ENCODE measurements at regions not wholly inside any gene's neighbourhood (a gene's known extent, or its start where the extent isn't known, plus 50 kb on each side); places are given as distances from the start of the nearest gene placed in this dataset.

GRCh38 chr3:73783811-73784210, 159.1 kb upstream of the PDZRN3 start:
- no peak for DNase-seq

- no peak for DNase-seq
Measured at GRCh38 chr3:73781541-73781940, 156.8 kb upstream of the PDZRN3 start.

GRCh38 chr3:73774645-73775044, 149.9 kb upstream of the PDZRN3 start:
- no peak for DNase-seq

GRCh38 chr3:73773233-73773632, 148.5 kb upstream of the PDZRN3 start:
- DNase-seq = no peak

- no peak for DNase-seq
Measured at GRCh38 chr3:73772076-73772886, 147.5 kb upstream of the PDZRN3 start.

GRCh38 chr3:73768524-73769308, 144.0 kb upstream of the PDZRN3 start:
- no peak for DNase-seq

GRCh38 chr3:73766599-73767381, 142.0 kb upstream of the PDZRN3 start:
- no peak for DNase-seq

- no peak for DNase-seq
Measured at GRCh38 chr3:73765878-73766545, 141.3 kb upstream of the PDZRN3 start.

GRCh38 chr3:73762855-73763254, 138.1 kb upstream of the PDZRN3 start:
- no peak for DNase-seq

- no peak for DNase-seq
Measured at GRCh38 chr3:73759297-73759711, 134.6 kb upstream of the PDZRN3 start.

- no peak for DNase-seq
Measured at GRCh38 chr3:73757536-73757935, 132.8 kb upstream of the PDZRN3 start.

- no peak for DNase-seq
Measured at GRCh38 chr3:73753985-73754384, 129.2 kb upstream of the PDZRN3 start.

GRCh38 chr3:73752338-73752737, 127.6 kb upstream of the PDZRN3 start:
- DNase-seq = no peak

- DNase-seq = no peak
Measured at GRCh38 chr3:73746623-73747022, 121.9 kb upstream of the PDZRN3 start.

- DNase-seq = no peak
Measured at GRCh38 chr3:73745526-73746191, 120.9 kb upstream of the PDZRN3 start.

GRCh38 chr3:73743551-73743950, 118.8 kb upstream of the PDZRN3 start:
- DNase-seq = no peak

- DNase-seq = no peak
Measured at GRCh38 chr3:73739791-73740453, 115.2 kb upstream of the PDZRN3 start.

- DNase-seq = no peak
Measured at GRCh38 chr3:73738711-73739110, 114.0 kb upstream of the PDZRN3 start.

GRCh38 chr3:73734211-73735089, 109.7 kb upstream of the PDZRN3 start:
- DNase-seq = no peak

GRCh38 chr3:73733746-73734145, 109.0 kb upstream of the PDZRN3 start:
- no peak for DNase-seq

All from NCI-H2029 treated with DMSO at 0.1 percent for 48 hours (cell line).